IPS DF 4.7 (cell line): ENCODE measurements at regions not wholly inside any gene's neighbourhood (a gene's known extent, or its start where the extent isn't known, plus 50 kb on each side); places are given as distances from the start of the nearest gene placed in this dataset.
"Not testable (repeated sequence)": the region's sequence is repeated elsewhere in the genome, so short reads cannot be mapped to it uniquely, and the experiment has no call there.

ENCODE experiments used
- DNase-seq: peaks from one replicate; pipeline ENCODE4 v3.0.0-alpha.2; 2013; ENCODE audit warnings: low spot score; ENCODE audit errors: extremely low read depth

GRCh38 chr17:21550031-21550430 lies 142.3 kb upstream of the KCNJ18 start:
- not testable (repeated sequence) for DNase-seq

- DNase-seq = no peak
Measured at GRCh38 chr17:21551081-21551881, 141.0 kb upstream of the KCNJ18 start.

- DNase-seq = not testable (repeated sequence)
Measured at GRCh38 chr17:21558921-21559320, 133.4 kb upstream of the KCNJ18 start.

GRCh38 chr17:21564262-21564661 lies 128.1 kb upstream of the KCNJ18 start:
- DNase-seq = no peak

GRCh38 chr17:21564757-21565156 lies 127.6 kb upstream of the KCNJ18 start:
- not testable (repeated sequence) for DNase-seq

- DNase-seq = not testable (repeated sequence)
Measured at GRCh38 chr17:21570427-21570826, 121.9 kb upstream of the KCNJ18 start.

- DNase-seq = not testable (repeated sequence)
Measured at GRCh38 chr17:21572148-21572547, 120.2 kb upstream of the KCNJ18 start.

GRCh38 chr17:21573271-21573960 lies 118.9 kb upstream of the KCNJ18 start:
- DNase-seq = not testable (repeated sequence)

- no peak for DNase-seq
Measured at GRCh38 chr17:21573961-21574610, 118.2 kb upstream of the KCNJ18 start.

- not testable (repeated sequence) for DNase-seq
Measured at GRCh38 chr17:21574611-21575255, 117.6 kb upstream of the KCNJ18 start.

- DNase-seq = not testable (repeated sequence)
Measured at GRCh38 chr17:21578783-21579182, 113.5 kb upstream of the KCNJ18 start.

- no peak for DNase-seq
Measured at GRCh38 chr17:21592774-21593173, 99.5 kb upstream of the KCNJ18 start.

GRCh38 chr17:21593452-21594105 lies 98.7 kb upstream of the KCNJ18 start:
- not testable (repeated sequence) for DNase-seq

- no peak for DNase-seq
Measured at GRCh38 chr17:21595086-21595485, 97.2 kb upstream of the KCNJ18 start.

GRCh38 chr17:21602176-21602575 lies 90.1 kb upstream of the KCNJ18 start:
- DNase-seq = no peak

- DNase-seq = not testable (repeated sequence)
Measured at GRCh38 chr17:21603292-21603691, 89.0 kb upstream of the KCNJ18 start.

GRCh38 chr17:21611443-21611842 lies 80.9 kb upstream of the KCNJ18 start:
- DNase-seq = not testable (repeated sequence)

GRCh38 chr17:21612123-21613070 lies 79.9 kb upstream of the KCNJ18 start:
- DNase-seq = not testable (repeated sequence)

GRCh38 chr17:21613071-21613429 lies 79.3 kb upstream of the KCNJ18 start:
- no peak for DNase-seq

GRCh38 chr17:21626987-21627386 lies 65.3 kb upstream of the KCNJ18 start:
- DNase-seq = not testable (repeated sequence)
